Liver (tissue), 8 donors: ENCODE measurements at regions not wholly inside any gene's neighbourhood (a gene's known extent, or its start where the extent isn't known, plus 50 kb on each side); places are given as distances from the start of the nearest gene placed in this dataset.
"Not testable (repeated sequence)": the region's sequence is repeated elsewhere in the genome, so short reads cannot be mapped to it uniquely, and the experiment has no call there.

Source experiments
- DNase-seq: peaks from one replicate; pipeline ENCODE4 v3.0.0-alpha.2; 2017; ENCODE audit warnings: low spot score
- H3K27ac ChIP-seq, 2 donors: one replicate each; pipeline ENCODE4 v1.7.0; 2013; ENCODE audit warnings: inconsistent platforms in 2 of 2, low read length in 2 of 2, control low read depth in 1 of 2, low read depth in 1 of 2, mild to moderate bottlenecking in 1 of 2
- H3K27me3 ChIP-seq, 4 donors: one replicate each; pipeline versions ENCODE4 v1.6.1 to v1.7.0; 2013; ENCODE audit warnings: low read length in 3 of 4, inconsistent platforms in 1 of 4, mild to moderate bottlenecking in 1 of 4, moderate library complexity in 1 of 4; ENCODE audit not compliant: control insufficient read depth in 4 of 4, insufficient read depth in 4 of 4
- H3K36me3 ChIP-seq, 4 donors: one replicate each; pipeline versions ENCODE4 v1.6.1 to v1.7.0; 2013; ENCODE audit warnings: low read length in 3 of 4, mild to moderate bottlenecking in 3 of 4, low read depth in 1 of 4, moderate library complexity in 1 of 4; ENCODE audit not compliant: control insufficient read depth in 4 of 4, insufficient read depth in 3 of 4
- H3K4me1 ChIP-seq, 4 donors: one replicate each; pipeline versions ENCODE4 v1.6.1 to v1.7.0; 2013; ENCODE audit warnings: low read length in 3 of 4, mild to moderate bottlenecking in 3 of 4, moderate library complexity in 1 of 4; ENCODE audit not compliant: control insufficient read depth in 4 of 4, insufficient read depth in 4 of 4
- H3K4me3 ChIP-seq, 3 donors: one replicate each; pipeline versions ENCODE4 v1.6.1 to v1.7.0; 2013; ENCODE audit warnings: low read length in 3 of 3, control low read depth in 1 of 3, low read depth in 1 of 3, mild to moderate bottlenecking in 1 of 3
- H3K9ac ChIP-seq, 2 donors: one replicate each; pipeline ENCODE4 v1.7.0; 2013; ENCODE audit warnings: low read length in 2 of 2, mild to moderate bottlenecking in 2 of 2, moderate library complexity in 2 of 2, control low read depth in 1 of 2, low read depth in 1 of 2
- H3K9me3 ChIP-seq, 4 donors: one replicate each; pipeline versions ENCODE4 v1.6.1 to v1.7.0; 2013; ENCODE audit warnings: low read length in 3 of 4; ENCODE audit not compliant: control insufficient read depth in 4 of 4
- ATF3 ChIP-seq: IDR thresholded peaks from 2 replicates; pipeline ENCODE4 v1.6.1; 2016; ENCODE audit warnings: antibody characterized with exemption
- EGR1 ChIP-seq, 2 donors: IDR thresholded peaks; 2 replicates each; pipeline ENCODE4 v1.6.1; 2016 to 2018; ENCODE audit warnings: antibody characterized with exemption in 2 of 2, low read depth in 2 of 2
- FOXA1 ChIP-seq: IDR thresholded peaks from 2 replicates; pipeline ENCODE4 v1.6.1; 2016; ENCODE audit warnings: antibody characterized with exemption
- FOXA2 ChIP-seq: IDR thresholded peaks from 2 replicates; pipeline ENCODE4 v1.6.1; 2016; ENCODE audit warnings: antibody characterized with exemption
- GABPA ChIP-seq, 2 donors: IDR thresholded peaks in 1 of 2; conservative IDR thresholded peaks in 1 of 2; 2 replicates each; pipeline ENCODE4 v1.6.1; 2016; ENCODE audit warnings: antibody characterized with exemption in 2 of 2, mild to moderate bottlenecking in 1 of 2, moderate library complexity in 1 of 2
- HNF4A ChIP-seq, 2 donors: conservative IDR thresholded peaks; 2 replicates each; pipeline ENCODE4 v1.6.1; 2016; ENCODE audit warnings: antibody characterized with exemption in 2 of 2, mild to moderate bottlenecking in 2 of 2
- HNF4G ChIP-seq: IDR thresholded peaks from 2 replicates; pipeline ENCODE4 v1.6.1; 2016; ENCODE audit warnings: antibody characterized with exemption
- JUND ChIP-seq, 2 donors: IDR thresholded peaks; 2 replicates each; pipeline ENCODE4 v1.6.1; 2016; ENCODE audit warnings: antibody characterized with exemption in 2 of 2
- MAX ChIP-seq: IDR thresholded peaks from 2 replicates; pipeline ENCODE4 v1.6.1; 2016; ENCODE audit warnings: antibody characterized with exemption
- NR2F2 ChIP-seq: IDR thresholded peaks from 2 replicates; pipeline ENCODE4 v1.6.1; 2016; ENCODE audit warnings: antibody characterized with exemption
- RAD21 ChIP-seq, 2 donors: IDR thresholded peaks; 2 replicates each; pipeline ENCODE4 v1.6.1; 2016; ENCODE audit warnings: antibody characterized with exemption in 2 of 2, mild to moderate bottlenecking in 2 of 2
- REST ChIP-seq: IDR thresholded peaks from 2 replicates; pipeline ENCODE4 v1.6.1; 2016; ENCODE audit warnings: antibody characterized with exemption, mild to moderate bottlenecking
- RXRA ChIP-seq, 2 donors: IDR thresholded peaks; 2 replicates each; pipeline ENCODE4 v1.6.1; 2017 to 2018; ENCODE audit warnings: antibody characterized with exemption in 2 of 2, mild to moderate bottlenecking in 1 of 2
- SP1 ChIP-seq: IDR thresholded peaks from 2 replicates; pipeline ENCODE4 v1.6.1; 2018; ENCODE audit warnings: antibody characterized with exemption, mild to moderate bottlenecking
- TAF1 ChIP-seq: conservative IDR thresholded peaks from 2 replicates; pipeline ENCODE4 v1.6.1; 2016; ENCODE audit warnings: antibody characterized with exemption, mild to moderate bottlenecking
- YY1 ChIP-seq: IDR thresholded peaks from 2 replicates; pipeline ENCODE4 v1.6.1; 2016; ENCODE audit warnings: antibody characterized with exemption, mild to moderate bottlenecking
- ZBTB33 ChIP-seq: IDR thresholded peaks from 2 replicates; pipeline ENCODE4 v1.6.1; 2016; ENCODE audit warnings: antibody characterized with exemption
- WGBS: extraction: QIAGEN DNeasy Blood & Tissue Kit; methylation state at CpG from one replicate; pipeline ENCODE4 v1.1.7; 2013; 5-methylcytosine and 5-hydroxymethylcytosine counted together
- TF ChIP-seq, protein P1 (sequence below): fragments of 150-350 bp; IDR thresholded peaks from 2 replicates; pipeline ENCODE4 v1.5.1; 2017; ENCODE audit warnings: improper control_type of control experiment, low read depth, low read length; ENCODE audit not compliant: missing input control
- donor health status: healthy.
- donor health status: healthy.
- donor health status: healthy.
- donor health status: healthy.
- donor health status: healthy.

DNA sequence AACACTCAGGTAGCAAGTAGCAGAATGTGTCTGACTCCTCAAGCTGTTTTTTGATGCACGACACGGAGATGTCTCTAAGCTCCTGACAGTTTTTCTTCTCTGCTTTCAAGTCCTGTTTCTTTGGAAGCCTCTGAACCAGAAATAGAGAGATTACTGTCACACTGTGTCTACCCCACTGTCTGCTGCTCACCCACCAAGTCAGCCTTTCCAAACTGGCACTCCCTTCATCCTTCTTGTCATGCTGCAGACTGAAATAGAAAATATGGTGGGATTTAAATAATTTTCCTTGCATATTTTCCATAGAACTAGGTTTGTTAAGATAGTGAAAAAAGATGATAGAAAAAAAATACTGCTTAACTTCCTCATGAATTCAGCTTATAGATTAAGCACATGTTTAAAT, 102.5 kb upstream of the SPANXN4 start:
- WGBS, result 91% methylated on average over 2 of the region's 2 CpGs
- H3K4me1 ChIP-seq, result no peaks in the 10 kb centered on the region
- no peak overlapping the region for H3K4me3 ChIP-seq
- H3K27me3 ChIP-seq, result no peaks in the 10 kb centered on the region
- H3K9ac ChIP-seq, result no peak overlapping the region
- no peak for DNase-seq
- H3K9me3 ChIP-seq, result no peaks in the 10 kb centered on the region
- H3K36me3 ChIP-seq, result no peaks in the 10 kb centered on the region
- H3K27ac ChIP-seq, result no peak overlapping the region
- TF ChIP-seq EGR1 (IDR thresholded peaks at IDR 0.05; ENCODE audit: low read depth in 2 of 2), result no peak
- no peak for TF ChIP-seq JUND (IDR thresholded peaks at IDR 0.05)
- TF ChIP-seq SP1, result no peak
- no peak for TF ChIP-seq FOXA1
- no peak for TF ChIP-seq RXRA (IDR thresholded peaks at IDR 0.05)
- no peak for TF ChIP-seq HNF4A (conservative IDR thresholded peaks at IDR 0.05)
- TF ChIP-seq HNF4G, result no peak
- TF ChIP-seq YY1, result no peak
- TF ChIP-seq MAX, result no peak
- no peak for TF ChIP-seq RAD21 (IDR thresholded peaks at IDR 0.05)
- TF ChIP-seq GABPA (IDR thresholded peaks at IDR 0.05 in 1 of 2, conservative IDR thresholded peaks at IDR 0.05 in 1 of 2), result no peak
- TF ChIP-seq REST, result no peak
- TF ChIP-seq, protein P1, sequence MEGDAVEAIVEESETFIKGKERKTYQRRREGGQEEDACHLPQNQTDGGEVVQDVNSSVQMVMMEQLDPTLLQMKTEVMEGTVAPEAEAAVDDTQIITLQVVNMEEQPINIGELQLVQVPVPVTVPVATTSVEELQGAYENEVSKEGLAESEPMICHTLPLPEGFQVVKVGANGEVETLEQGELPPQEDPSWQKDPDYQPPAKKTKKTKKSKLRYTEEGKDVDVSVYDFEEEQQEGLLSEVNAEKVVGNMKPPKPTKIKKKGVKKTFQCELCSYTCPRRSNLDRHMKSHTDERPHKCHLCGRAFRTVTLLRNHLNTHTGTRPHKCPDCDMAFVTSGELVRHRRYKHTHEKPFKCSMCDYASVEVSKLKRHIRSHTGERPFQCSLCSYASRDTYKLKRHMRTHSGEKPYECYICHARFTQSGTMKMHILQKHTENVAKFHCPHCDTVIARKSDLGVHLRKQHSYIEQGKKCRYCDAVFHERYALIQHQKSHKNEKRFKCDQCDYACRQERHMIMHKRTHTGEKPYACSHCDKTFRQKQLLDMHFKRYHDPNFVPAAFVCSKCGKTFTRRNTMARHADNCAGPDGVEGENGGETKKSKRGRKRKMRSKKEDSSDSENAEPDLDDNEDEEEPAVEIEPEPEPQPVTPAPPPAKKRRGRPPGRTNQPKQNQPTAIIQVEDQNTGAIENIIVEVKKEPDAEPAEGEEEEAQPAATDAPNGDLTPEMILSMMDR, result no peak
- TF ChIP-seq FOXA2, result no peak
- no peak for TF ChIP-seq ATF3
- TF ChIP-seq TAF1, result no peak
- no peak for TF ChIP-seq NR2F2
- TF ChIP-seq ZBTB33, result no peak

DNA sequence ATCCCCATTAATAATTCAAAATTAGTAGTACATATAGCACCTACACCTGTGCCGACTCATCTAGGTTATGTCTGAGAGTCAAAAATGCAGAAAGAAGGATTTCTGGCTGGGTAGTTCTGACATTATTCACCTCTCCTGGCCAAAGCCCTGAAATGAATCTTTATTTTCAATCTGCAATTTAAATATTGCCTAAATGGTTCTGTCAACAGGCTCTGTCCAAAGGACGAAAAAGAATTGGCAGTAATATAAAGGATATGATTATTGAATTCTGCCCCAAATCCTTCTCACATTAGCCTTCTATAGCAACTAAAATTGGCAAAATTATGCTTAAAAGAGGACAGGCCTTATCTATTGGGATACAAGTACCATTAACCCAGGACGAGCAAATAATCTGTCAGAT, 86.9 kb upstream of the SPANXN4 start:
- Histone ChIP-seq H3K9me3 (no peaks in the 10 kb centered on the region), H3K4me3 (no peak overlapping the region), H3K4me1 (peaks cover 0 to 5% (median 0%) of the 10 kb centered on the region in 4 donors), H3K27me3 (no peaks in the 10 kb centered on the region), H3K36me3 (no peaks in the 10 kb centered on the region), H3K9ac (no peak overlapping the region), H3K27ac (no peak overlapping the region)
- 30% methylated on average over 3 of the region's 3 CpGs for WGBS
- no peak for DNase-seq
- no peak for TF ChIP-seq REST
- peak; percentile 18 for TF ChIP-seq FOXA2
- TF ChIP-seq RXRA (IDR thresholded peaks at IDR 0.05), result no peak
- TF ChIP-seq RAD21 (IDR thresholded peaks at IDR 0.05), result peak in 1 of 2 donors; percentile 25
- peak in 1 of 2 donors; percentile 54 for TF ChIP-seq HNF4A (conservative IDR thresholded peaks at IDR 0.05)

GRCh38 chrX:142972147-142972809, 53.5 kb upstream of the SPANXN4 start:
- not testable (repeated sequence) for DNase-seq, H3K9ac ChIP-seq, H3K4me1 ChIP-seq, H3K4me3 ChIP-seq, H3K27ac ChIP-seq, H3K27me3 ChIP-seq, H3K9me3 ChIP-seq, H3K36me3 ChIP-seq
- WGBS, result 89% methylated on average over 19 of the region's 27 CpGs
